Endothelial cell of umbilical vein (primary cell): ENCODE measurements at regions not wholly inside any gene's neighbourhood (a gene's known extent, or its start where the extent isn't known, plus 50 kb on each side); places are given as distances from the start of the nearest gene placed in this dataset.

Experiments used
- BruUV-seq: library from RNA; stranded (reverse); fragments of 400-500 nt; replicated peaks from 2 replicates; lab custom pipeline; 2021; lab: Mats Ljungman, UMichigan
- CTCF ChIA-PET: fragments of 300-600, 350-600 bp; sonication (Branson Sonifier 250); formaldehyde crosslinking; loops from one replicate; lab custom pipeline; 2021; ENCODE audit warnings: antibody characterized with exemption, inconsistent platforms; lab: Charles Lee
- POLR2A ChIA-PET: fragments of 300-600, 350-600 bp; sonication (Branson Sonifier 250); formaldehyde crosslinking; loops from one replicate; lab custom pipeline; 2021; ENCODE audit warnings: antibody characterized with exemption, inconsistent platforms; lab: Charles Lee
- DNase-seq: peaks from one replicate; pipeline ENCODE4 v3.0.0-alpha.2; 2011; ENCODE audit warnings: low read depth, low spot score
- FAIRE-seq: peaks from 2 replicates; lab custom pipeline; 2011; peaks lifted over from hg19 to GRCh38; lab: Jason Lieb, UNC
- H2AFZ ChIP-seq: 2 replicates; pipeline ENCODE4 v1.6.0; 2012; ENCODE audit warnings: low read depth, low read length, control low read depth, inconsistent platforms
- H3K27ac ChIP-seq: 2 replicates; pipeline ENCODE4 v1.5.1; 2011; ENCODE audit warnings: low read depth, mild to moderate bottlenecking, control low read depth, low read length, moderate library complexity; ENCODE audit not compliant: insufficient read depth
- H3K27me3 ChIP-seq, 2 experiments: 2 replicates each; pipeline versions ENCODE4 v1.6.0 to v1.6.1; 2011; ENCODE audit warnings: low read length in 2 of 2, mixed read lengths in 1 of 2; ENCODE audit not compliant: control insufficient read depth in 2 of 2, insufficient read depth in 2 of 2
- H3K36me3 ChIP-seq, 2 experiments: 2 replicates in 1 of 2; 3 replicates in 1 of 2; pipeline ENCODE4 v1.5.1; 2011; ENCODE audit warnings: low read length in 2 of 2, mild to moderate bottlenecking in 1 of 2, moderate library complexity in 1 of 2; ENCODE audit not compliant: control insufficient read depth in 2 of 2, insufficient read depth in 2 of 2; ENCODE audit errors: extremely low read depth in 1 of 2
- H3K4me1 ChIP-seq: 3 replicates; pipeline ENCODE4 v1.5.1; 2011; ENCODE audit warnings: mild to moderate bottlenecking, low read length; ENCODE audit not compliant: control insufficient read depth, insufficient read depth; ENCODE audit errors: extremely low read depth
- H3K4me2 ChIP-seq: 2 replicates; pipeline ENCODE4 v1.6.1; 2011; ENCODE audit warnings: low read length, control low read depth, mixed read lengths; ENCODE audit not compliant: insufficient read depth
- H3K4me3 ChIP-seq, 3 experiments: fragments of 200-600 bp in 1 of 3; sonication (generic), shearing (Covaris generic) in 1 of 3; replicated peaks in 1 of 3; 2 replicates each; pipeline ENCODE4 v1.5.1; 2011 to 2016; ENCODE audit warnings: control low read depth in 3 of 3, low read length in 3 of 3, mild to moderate bottlenecking in 2 of 3, inconsistent platforms in 1 of 3, low read depth in 1 of 3, moderate library complexity in 1 of 3; ENCODE audit not compliant: insufficient read depth in 1 of 3
- H3K79me2 ChIP-seq: 2 replicates; pipeline ENCODE4 v1.6.0; 2012; ENCODE audit warnings: low read length, inconsistent platforms; ENCODE audit not compliant: control insufficient read depth, insufficient read depth
- H3K9ac ChIP-seq: replicated peaks from 2 replicates; pipeline ENCODE3; 2011; ENCODE audit warnings: low read length, control low read depth; ENCODE audit not compliant: insufficient read depth; ENCODE audit errors: extremely low read depth
- H3K9me1 ChIP-seq: replicated peaks from 3 replicates; pipeline ENCODE4 v1.6.0; 2011; ENCODE audit warnings: mild to moderate bottlenecking, low read length; ENCODE audit not compliant: control insufficient read depth, insufficient read depth; ENCODE audit errors: extremely low read depth
- H3K9me3 ChIP-seq: replicated peaks from 2 replicates; pipeline ENCODE4 v1.5.1; 2012; ENCODE audit warnings: low read length, inconsistent platforms; ENCODE audit not compliant: control insufficient read depth, insufficient read depth
- H4K20me1 ChIP-seq: replicated peaks from 2 replicates; pipeline ENCODE3; 2011; ENCODE audit warnings: mild to moderate bottlenecking, low read length; ENCODE audit not compliant: control insufficient read depth, insufficient read depth; ENCODE audit errors: extremely low read depth
- CTCF ChIP-seq, 2 donors: IDR thresholded peaks; 1 replicate in 1 of 2; 2 replicates in 1 of 2; pipeline ENCODE4 v1.5.1; 2011; ENCODE audit warnings: low read length in 2 of 2, mild to moderate bottlenecking in 2 of 2, moderate library complexity in 2 of 2, control low read depth in 1 of 2, inconsistent platforms in 1 of 2, low read depth in 1 of 2; ENCODE audit not compliant: insufficient read depth in 1 of 2; ENCODE audit errors: extremely low read depth in 1 of 2
- EZH2 ChIP-seq: IDR thresholded peaks from 2 replicates; pipeline ENCODE4 v1.6.1; 2012; ENCODE audit warnings: borderline replicate concordance, low read depth, mild to moderate bottlenecking, moderate library complexity, low read length, inconsistent platforms; ENCODE audit not compliant: severe bottlenecking
- FOS ChIP-seq: IDR thresholded peaks from 2 replicates; pipeline ENCODE4 v1.6.1; 2011; ENCODE audit warnings: mild to moderate bottlenecking, low read length, moderate library complexity, borderline replicate concordance; ENCODE audit not compliant: insufficient read depth
- GATA2 ChIP-seq: IDR thresholded peaks from 2 replicates; pipeline ENCODE4 v1.7.0; 2011; ENCODE audit warnings: low read depth, mild to moderate bottlenecking, moderate library complexity, mixed read lengths, low read length; ENCODE audit not compliant: insufficient read length, insufficient read depth
- JUN ChIP-seq: IDR thresholded peaks from 2 replicates; pipeline ENCODE4 v1.6.1; 2011; ENCODE audit warnings: borderline replicate concordance, low read depth; ENCODE audit not compliant: insufficient read length, insufficient read depth
- MAX ChIP-seq: IDR thresholded peaks from 2 replicates; pipeline ENCODE4 v1.6.1; 2011; ENCODE audit not compliant: insufficient read depth, insufficient read length
- MYC ChIP-seq: IDR thresholded peaks from one replicate; pipeline ENCODE4 v1.6.1; 2011; ENCODE audit warnings: mild to moderate bottlenecking, low read depth, low read length
- POLR2A ChIP-seq: IDR thresholded peaks from 2 replicates; pipeline ENCODE4 v1.6.1; 2012; ENCODE audit warnings: low read depth, mild to moderate bottlenecking, control low read depth, low read length
- POLR2AphosphoS5 ChIP-seq: IDR thresholded peaks from 2 replicates; pipeline ENCODE4 v1.6.1; 2012; ENCODE audit warnings: low read depth, mild to moderate bottlenecking, control low read depth, low read length, moderate library complexity; ENCODE audit not compliant: insufficient read depth
- dilution Hi-C: fragments of 300-500 bp; cut with MboI; formaldehyde crosslinking; loops from one replicate; pipeline ENCODE4 v1.15.0; 2019; ENCODE audit warnings: low sequenced_read_pairs; ENCODE audit not compliant: extremely low pct_ligation_motif_present
- intact Hi-C: fragments of 100-400 bp; cut with micrococcal nuclease; formaldehyde crosslinking; loops from one replicate; pipeline ENCODE4 v1.10.0; 2022

- no peaks in the 10 kb centered on the region for H4K20me1 ChIP-seq
- H3K9me1 ChIP-seq = no peaks in the 10 kb centered on the region
- no peak overlapping the region for H3K4me3 ChIP-seq
- no peaks in the 10 kb centered on the region for H3K9me3 ChIP-seq
- no TSS peak for BruUV-seq
- H3K79me2 ChIP-seq = no peaks in the 10 kb centered on the region
- DNase-seq (no peak), FAIRE-seq (no peak)
- ChIA-PET POLR2A (no interaction called here), CTCF (interaction anchor here (1.2 kb wide), 1 partner anchor 140 kb away, joined by 3 read pairs; no protein-coding TSS in a partner anchor)
- H3K36me3 ChIP-seq = no peaks in the 10 kb centered on the region
- H3K9ac ChIP-seq = no peak overlapping the region
- dilution Hi-C loops = no loop called here
- intact Hi-C loops = no loop called here
- no peak overlapping the region for H3K4me2 ChIP-seq
- H2AFZ ChIP-seq = no peak overlapping the region
- H3K27ac ChIP-seq = no peak overlapping the region
- TF ChIP-seq JUN (no peak), MAX (no peak), POLR2AphosphoS5 (no peak), MYC (no peak), POLR2A (no peak), FOS (no peak), EZH2 (no peak), CTCF (IDR thresholded peaks at IDR 0.05; ENCODE audit: extremely low read depth in 1 of 2, insufficient read depth in 1 of 2, low read depth in 1 of 2, low read length in 2 of 2) (no peak), GATA2 (no peak)
- no peaks in the 10 kb centered on the region for H3K4me1 ChIP-seq
- no peaks in the 10 kb centered on the region for H3K27me3 ChIP-seq
Observed at GRCh38 chr6:85183841-85184240, 266.0 kb upstream of the NT5E start.
